ENCODE measurements at regions not wholly inside any gene's neighbourhood (a gene's known extent, or its start where the extent isn't known, plus 50 kb on each side); places are given as distances from the start of the nearest gene placed in this dataset.

GRCh38 chr18:45353530-45353929, 261.7 kb upstream of the SLC14A2 start:
- Histone ChIP-seq H3K79me2 (ENCODE audit: insufficient read depth, low read length) (no peaks in the 10 kb centered on the region), H3K27me3 (ENCODE audit: insufficient read depth, low read length) (no peaks in the 10 kb centered on the region)
- H3K27ac Mint-ChIP-seq (ENCODE audit: unreplicated experiment): no peak overlapping the region

GRCh38 chr18:45355944-45356520, 259.2 kb upstream of the SLC14A2 start:
- no peaks in the 10 kb centered on the region for H3K27me3 ChIP-seq (ENCODE audit: insufficient read depth, low read length)
- Mint-ChIP-seq H3K27me3 (ENCODE audit: low read depth, unreplicated experiment) (peaks cover 22% of the 10 kb centered on the region), H3K9me3 (ENCODE audit: unreplicated experiment) (no peaks in the 10 kb centered on the region), H3K36me3 (ENCODE audit: low read depth, unreplicated experiment) (no peaks in the 10 kb centered on the region), H3K4me3 (ENCODE audit: unreplicated experiment) (no peak overlapping the region), H3K4me1 (ENCODE audit: low read depth, unreplicated experiment) (peaks cover 2% of the 10 kb centered on the region), H3K27ac (ENCODE audit: unreplicated experiment) (no peak overlapping the region)
- FAIRE-seq (no peak), DNase-seq (ENCODE audit: low read depth) (no peak)
- H2AFZ ChIP-seq (ENCODE audit: low read depth, low read length): no peak overlapping the region
- no peak overlapping the region for H3K9ac ChIP-seq (ENCODE audit: low read length)
- H3K4me3 ChIP-seq (ENCODE audit: insufficient read depth, low read depth, low read length): no peak overlapping the region
- H3K79me2 ChIP-seq (ENCODE audit: insufficient read depth, low read length): no peaks in the 10 kb centered on the region
- no peaks in the 10 kb centered on the region for H3K9me3 ChIP-seq (ENCODE audit: insufficient read depth, low read depth, low read length)
- no peak overlapping the region for H3K4me2 ChIP-seq (ENCODE audit: low read length)
- peaks cover 12% of the 10 kb centered on the region for H3K4me1 ChIP-seq (ENCODE audit: insufficient read depth, low read length)
- no peaks in the 10 kb centered on the region for H4K20me1 ChIP-seq (ENCODE audit: insufficient read depth, low read length)
- no peak overlapping the region for H3K27ac ChIP-seq (ENCODE audit: low read depth, low read length)
- H3K36me3 ChIP-seq (ENCODE audit: insufficient read depth, low read length): no peaks in the 10 kb centered on the region
- TF ChIP-seq EZH2 (IDR thresholded peaks at IDR 0.05; ENCODE audit: insufficient read depth, low read length): no peak
- TF ChIP-seq CTCF (IDR thresholded peaks at IDR 0.05; ENCODE audit: insufficient read depth, low read depth, low read length): no peak

More at GRCh38 chr18:45353530-45353929, 261.7 kb upstream of the SLC14A2 start:
- peak; percentile 36 for DNase-seq (ENCODE audit: low read depth)
- peaks cover 12% of the 10 kb centered on the region for H3K4me1 ChIP-seq (ENCODE audit: insufficient read depth, low read length)
- peaks cover 21% of the 10 kb centered on the region for H3K27me3 Mint-ChIP-seq (ENCODE audit: low read depth, unreplicated experiment)
- no peaks in the 10 kb centered on the region for H3K36me3 Mint-ChIP-seq (ENCODE audit: low read depth, unreplicated experiment)
- H3K27ac ChIP-seq (ENCODE audit: low read depth, low read length): no peak overlapping the region
- no peak overlapping the region for H3K4me3 ChIP-seq (ENCODE audit: insufficient read depth, low read depth, low read length)
- H3K9ac ChIP-seq (ENCODE audit: low read length): no peak overlapping the region
- peak; percentile 34 for FAIRE-seq
- H3K9me3 ChIP-seq (ENCODE audit: insufficient read depth, low read depth, low read length): no peaks in the 10 kb centered on the region
- H4K20me1 ChIP-seq (ENCODE audit: insufficient read depth, low read length): no peaks in the 10 kb centered on the region
- no peak overlapping the region for H3K4me2 ChIP-seq (ENCODE audit: low read length)
- H3K4me1 Mint-ChIP-seq (ENCODE audit: low read depth, unreplicated experiment): no peaks in the 10 kb centered on the region
- TF ChIP-seq CTCF (IDR thresholded peaks at IDR 0.05; ENCODE audit: insufficient read depth, low read depth, low read length) (no peak), EZH2 (IDR thresholded peaks at IDR 0.05; ENCODE audit: insufficient read depth, low read length) (no peak)
- no peak overlapping the region for H3K4me3 Mint-ChIP-seq (ENCODE audit: unreplicated experiment)
- no peaks in the 10 kb centered on the region for H3K9me3 Mint-ChIP-seq (ENCODE audit: unreplicated experiment)
- H3K36me3 ChIP-seq (ENCODE audit: insufficient read depth, low read length): no peaks in the 10 kb centered on the region
- no peak overlapping the region for H2AFZ ChIP-seq (ENCODE audit: low read depth, low read length)

GRCh38 chr18:45357686-45358470, 257.4 kb upstream of the SLC14A2 start:
- Histone ChIP-seq H3K27me3 (ENCODE audit: insufficient read depth, low read length) (no peaks in the 10 kb centered on the region), H3K9ac (ENCODE audit: low read length) (no peak overlapping the region), H3K4me2 (ENCODE audit: low read length) (peak overlapping the region; percentile 21), H3K4me1 (ENCODE audit: insufficient read depth, low read length) (peaks cover 14% of the 10 kb centered on the region), H3K36me3 (ENCODE audit: insufficient read depth, low read length) (no peaks in the 10 kb centered on the region), H3K4me3 (ENCODE audit: insufficient read depth, low read depth, low read length) (no peak overlapping the region), H3K79me2 (ENCODE audit: insufficient read depth, low read length) (no peaks in the 10 kb centered on the region), H3K9me3 (ENCODE audit: insufficient read depth, low read depth, low read length) (no peaks in the 10 kb centered on the region), H2AFZ (ENCODE audit: low read depth, low read length) (no peak overlapping the region), H3K27ac (ENCODE audit: low read depth, low read length) (no peak overlapping the region), H4K20me1 (ENCODE audit: insufficient read depth, low read length) (no peaks in the 10 kb centered on the region)
- H3K27ac Mint-ChIP-seq (ENCODE audit: unreplicated experiment): no peak overlapping the region
- DNase-seq (ENCODE audit: low read depth) (peak; percentile 68), FAIRE-seq (no peak)
- no peak for TF ChIP-seq CTCF (IDR thresholded peaks at IDR 0.05; ENCODE audit: insufficient read depth, low read depth, low read length)
- no peak for TF ChIP-seq EZH2 (IDR thresholded peaks at IDR 0.05; ENCODE audit: insufficient read depth, low read length)
- peaks cover 4% of the 10 kb centered on the region for H3K4me1 Mint-ChIP-seq (ENCODE audit: low read depth, unreplicated experiment)
- no peaks in the 10 kb centered on the region for H3K36me3 Mint-ChIP-seq (ENCODE audit: low read depth, unreplicated experiment)
- H3K27me3 Mint-ChIP-seq (ENCODE audit: low read depth, unreplicated experiment): peaks cover 29% of the 10 kb centered on the region
- no peaks in the 10 kb centered on the region for H3K9me3 Mint-ChIP-seq (ENCODE audit: unreplicated experiment)
- H3K4me3 Mint-ChIP-seq (ENCODE audit: unreplicated experiment): no peak overlapping the region

Data from astrocyte (in vitro differentiated cells and primary cell).